ENCODE measurements at regions not wholly inside any gene's neighbourhood (a gene's known extent, or its start where the extent isn't known, plus 50 kb on each side); places are given as distances from the start of the nearest gene placed in this dataset.

DNA sequence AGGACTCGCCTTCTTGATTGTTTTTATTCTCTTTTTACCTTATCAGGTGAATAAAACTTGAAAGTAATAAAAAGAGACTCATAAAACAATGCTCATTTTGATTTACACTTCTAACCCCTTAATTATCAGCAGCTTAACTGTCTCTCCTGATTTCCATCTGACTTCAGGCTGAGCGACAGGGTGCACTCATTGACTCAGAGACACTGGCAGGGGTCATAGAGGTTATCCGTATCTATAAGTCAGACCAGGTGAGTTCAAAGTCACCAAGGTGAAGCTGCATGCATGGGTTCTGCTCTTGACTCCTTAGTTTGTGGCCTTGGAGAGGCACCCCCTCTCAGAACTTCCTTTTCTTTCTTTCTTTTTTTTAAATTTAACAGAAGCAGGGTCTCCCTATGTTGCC, 116.4 kb upstream of the SLC34A2 start:
- no peak for ATAC-seq (ENCODE audit: poor library complexity)
- H3K27me3 Mint-ChIP-seq, result peaks cover 11% of the 10 kb centered on the region
- no peaks in the 10 kb centered on the region for H3K4me1 Mint-ChIP-seq (ENCODE audit: low read depth)
- Histone ChIP-seq H3K4me1 (ENCODE audit: insufficient read depth, low read length) (no peaks in the 10 kb centered on the region), H3K36me3 (ENCODE audit: insufficient read depth, low read length) (no peaks in the 10 kb centered on the region), H3K27ac (ENCODE audit: low read depth in 1 of 2, low read length in 2 of 2) (no peak overlapping the region), H3K27me3 (ENCODE audit: control insufficient read depth in 1 of 2, insufficient read depth in 2 of 2, low read length in 2 of 2) (no peaks in the 10 kb centered on the region), H3K9me3 (ENCODE audit: control insufficient read depth in 1 of 2, insufficient read depth in 1 of 2, low read length in 2 of 2) (no peaks in the 10 kb centered on the region), H3K4me3 (ENCODE audit: low read length) (no peak overlapping the region)
- no peaks in the 10 kb centered on the region for H3K36me3 Mint-ChIP-seq (ENCODE audit: low read depth)
- no peaks in the 10 kb centered on the region for H3K9me3 Mint-ChIP-seq
- ChIA-PET CTCF (no interaction called here), POLR2A (no interaction called here)
- H3K27ac Mint-ChIP-seq, result no peak overlapping the region
- intact Hi-C loops (cut with DNase I, micrococcal nuclease), result no loop called here
- TF ChIP-seq, protein P1, sequence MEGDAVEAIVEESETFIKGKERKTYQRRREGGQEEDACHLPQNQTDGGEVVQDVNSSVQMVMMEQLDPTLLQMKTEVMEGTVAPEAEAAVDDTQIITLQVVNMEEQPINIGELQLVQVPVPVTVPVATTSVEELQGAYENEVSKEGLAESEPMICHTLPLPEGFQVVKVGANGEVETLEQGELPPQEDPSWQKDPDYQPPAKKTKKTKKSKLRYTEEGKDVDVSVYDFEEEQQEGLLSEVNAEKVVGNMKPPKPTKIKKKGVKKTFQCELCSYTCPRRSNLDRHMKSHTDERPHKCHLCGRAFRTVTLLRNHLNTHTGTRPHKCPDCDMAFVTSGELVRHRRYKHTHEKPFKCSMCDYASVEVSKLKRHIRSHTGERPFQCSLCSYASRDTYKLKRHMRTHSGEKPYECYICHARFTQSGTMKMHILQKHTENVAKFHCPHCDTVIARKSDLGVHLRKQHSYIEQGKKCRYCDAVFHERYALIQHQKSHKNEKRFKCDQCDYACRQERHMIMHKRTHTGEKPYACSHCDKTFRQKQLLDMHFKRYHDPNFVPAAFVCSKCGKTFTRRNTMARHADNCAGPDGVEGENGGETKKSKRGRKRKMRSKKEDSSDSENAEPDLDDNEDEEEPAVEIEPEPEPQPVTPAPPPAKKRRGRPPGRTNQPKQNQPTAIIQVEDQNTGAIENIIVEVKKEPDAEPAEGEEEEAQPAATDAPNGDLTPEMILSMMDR (IDR thresholded peaks at IDR 0.05), result no peak
- no peak overlapping the region for H3K4me3 Mint-ChIP-seq
- no peak for DNase-seq

DNA sequence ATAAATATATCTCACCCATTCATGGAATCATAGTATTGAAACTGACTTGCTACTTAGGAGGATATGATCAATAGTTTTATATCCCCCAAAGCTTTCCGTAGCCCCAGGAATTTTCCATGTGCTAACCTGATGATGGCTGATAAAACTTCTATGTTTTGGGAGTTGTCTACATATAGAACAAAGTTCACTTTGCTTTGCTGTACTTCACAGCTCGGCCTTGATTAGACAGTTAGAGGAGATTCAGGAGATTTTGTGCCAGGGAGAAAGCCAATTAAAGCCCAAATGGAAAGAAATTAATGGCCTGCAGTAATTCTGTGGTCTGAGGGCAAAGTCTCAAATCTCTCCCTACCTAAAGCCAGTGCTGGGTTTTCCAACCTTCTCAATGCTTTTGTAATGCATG, 114.9 kb upstream of the SLC34A2 start:
- no peak overlapping the region for H3K4me3 ChIP-seq (ENCODE audit: low read length)
- intact Hi-C loops (cut with DNase I, micrococcal nuclease), result no loop called here
- ATAC-seq (ENCODE audit: poor library complexity), result no peak
- no peak for DNase-seq
- no peaks in the 10 kb centered on the region for H3K36me3 Mint-ChIP-seq (ENCODE audit: low read depth)
- no peaks in the 10 kb centered on the region for H3K4me1 Mint-ChIP-seq (ENCODE audit: low read depth)
- H3K9me3 ChIP-seq (ENCODE audit: control insufficient read depth in 1 of 2, insufficient read depth in 1 of 2, low read length in 2 of 2), result no peaks in the 10 kb centered on the region
- POLR2A ChIA-PET, result no interaction called here
- H3K27me3 Mint-ChIP-seq, result peaks cover 10% of the 10 kb centered on the region
- H3K4me3 Mint-ChIP-seq, result no peak overlapping the region
- H3K36me3 ChIP-seq (ENCODE audit: insufficient read depth, low read length), result no peaks in the 10 kb centered on the region
- H3K4me1 ChIP-seq (ENCODE audit: insufficient read depth, low read length), result no peaks in the 10 kb centered on the region
- H3K9me3 Mint-ChIP-seq, result no peaks in the 10 kb centered on the region
- TF ChIP-seq, protein P1 (IDR thresholded peaks at IDR 0.05), result no peak
- CTCF ChIA-PET, result no interaction called here
- H3K27me3 ChIP-seq (ENCODE audit: control insufficient read depth in 1 of 2, insufficient read depth in 2 of 2, low read length in 2 of 2), result no peaks in the 10 kb centered on the region
- H3K27ac ChIP-seq (ENCODE audit: low read depth in 1 of 2, low read length in 2 of 2), result no peak overlapping the region
- no peak overlapping the region for H3K27ac Mint-ChIP-seq

DNA sequence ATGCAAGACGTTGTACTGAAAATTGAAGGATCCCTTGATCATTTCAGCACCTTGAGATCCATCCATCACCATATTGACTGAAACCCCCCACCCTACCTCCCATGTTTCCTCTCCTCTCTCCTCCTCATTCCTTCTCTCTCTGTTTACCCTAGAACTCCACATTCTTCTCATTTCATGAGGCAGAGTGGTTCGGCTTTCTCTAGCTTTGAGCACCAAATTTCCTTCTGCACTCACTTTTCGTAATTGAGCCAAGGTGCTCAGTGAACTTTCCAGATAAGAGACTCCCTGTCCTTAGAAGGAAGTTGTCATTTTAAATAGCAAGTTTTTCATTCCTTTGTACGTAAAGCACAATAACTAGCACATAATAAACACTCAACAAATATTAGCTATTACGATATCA, 108.3 kb upstream of the SLC34A2 start:
- H3K36me3 ChIP-seq (ENCODE audit: insufficient read depth, low read length), result no peaks in the 10 kb centered on the region
- ATAC-seq (ENCODE audit: poor library complexity) (no peak), DNase-seq (no peak)
- H3K4me3 ChIP-seq (ENCODE audit: low read length), result no peak overlapping the region
- intact Hi-C loops (cut with DNase I, micrococcal nuclease), result no loop called here
- Mint-ChIP-seq H3K27ac (no peak overlapping the region), H3K36me3 (ENCODE audit: low read depth) (no peaks in the 10 kb centered on the region), H3K27me3 (peaks cover 23% of the 10 kb centered on the region), H3K9me3 (no peaks in the 10 kb centered on the region), H3K4me1 (ENCODE audit: low read depth) (no peaks in the 10 kb centered on the region), H3K4me3 (no peak overlapping the region)
- no peaks in the 10 kb centered on the region for H3K4me1 ChIP-seq (ENCODE audit: insufficient read depth, low read length)
- ChIA-PET CTCF (no interaction called here), POLR2A (no interaction called here)
- H3K9me3 ChIP-seq (ENCODE audit: control insufficient read depth in 1 of 2, insufficient read depth in 1 of 2, low read length in 2 of 2), result peaks cover 0 to 7% of the 10 kb centered on the region in 2 experiments
- TF ChIP-seq, protein P1 (IDR thresholded peaks at IDR 0.05), result no peak
- H3K27me3 ChIP-seq (ENCODE audit: control insufficient read depth in 1 of 2, insufficient read depth in 2 of 2, low read length in 2 of 2), result no peaks in the 10 kb centered on the region
- H3K27ac ChIP-seq (ENCODE audit: low read depth in 1 of 2, low read length in 2 of 2), result no peak overlapping the region
